ENCODE measurements at regions not wholly inside any gene's neighbourhood (a gene's known extent, or its start where the extent isn't known, plus 50 kb on each side); places are given as distances from the start of the nearest gene placed in this dataset.
"Not testable (repeated sequence)": the region's sequence is repeated elsewhere in the genome, so short reads cannot be mapped to it uniquely, and the experiment has no call there.

GRCh38 chr2:158866082-158866481 lies 71.0 kb downstream of the DAPL1 start:
- H3K4me3 ChIP-seq (ENCODE audit: low read depth, low read length); in situ Hi-C loops (cut with HindIII; ENCODE audit: low sequenced_read_pairs); DNase-seq (ENCODE audit: low read depth): not testable (repeated sequence)

GRCh38 chr2:158867531-158868191 lies 72.5 kb downstream of the DAPL1 start:
- H3K4me3 ChIP-seq (ENCODE audit: low read depth, low read length); DNase-seq (ENCODE audit: low read depth); in situ Hi-C loops (cut with HindIII; ENCODE audit: low sequenced_read_pairs): not testable (repeated sequence)

GRCh38 chr2:158868386-158868785 lies 73.3 kb downstream of the DAPL1 start:
- DNase-seq (ENCODE audit: low read depth); in situ Hi-C loops (cut with HindIII; ENCODE audit: low sequenced_read_pairs); H3K4me3 ChIP-seq (ENCODE audit: low read depth, low read length): not testable (repeated sequence)

- in situ Hi-C loops (cut with HindIII; ENCODE audit: low sequenced_read_pairs); H3K4me3 ChIP-seq (ENCODE audit: low read depth, low read length); DNase-seq (ENCODE audit: low read depth): not testable (repeated sequence)
These were observed 74.0 kb downstream of the DAPL1 start for GRCh38 chr2:158869122-158869521.

GRCh38 chr2:158869609-158870008 lies 74.5 kb downstream of the DAPL1 start:
- H3K4me3 ChIP-seq (ENCODE audit: low read depth, low read length); DNase-seq (ENCODE audit: low read depth); in situ Hi-C loops (cut with HindIII; ENCODE audit: low sequenced_read_pairs): not testable (repeated sequence)

- in situ Hi-C loops (cut with HindIII; ENCODE audit: low sequenced_read_pairs) = no loop called here
- no peak for TF ChIP-seq CTCF (IDR thresholded peaks at IDR 0.05; ENCODE audit: low read depth, low read length, missing control alignments)
- H3K4me3 ChIP-seq (ENCODE audit: low read depth, low read length) = no peak overlapping the region
- no peak for DNase-seq (ENCODE audit: low read depth)
These were observed 82.9 kb downstream of the DAPL1 start for GRCh38 chr2:158878003-158878402.

- no peak for DNase-seq (ENCODE audit: low read depth)
- no peak overlapping the region for H3K4me3 ChIP-seq (ENCODE audit: low read depth, low read length)
- in situ Hi-C loops (cut with HindIII; ENCODE audit: low sequenced_read_pairs) = no loop called here
- TF ChIP-seq CTCF (IDR thresholded peaks at IDR 0.05; ENCODE audit: low read depth, low read length, missing control alignments) = no peak
These were observed 84.2 kb downstream of the DAPL1 start for GRCh38 chr2:158879229-158879903.

GRCh38 chr2:158882297-158882696 lies 86.1 kb upstream of the TANC1 start:
- no peak overlapping the region for H3K4me3 ChIP-seq (ENCODE audit: low read depth, low read length)
- TF ChIP-seq CTCF (IDR thresholded peaks at IDR 0.05; ENCODE audit: low read depth, low read length, missing control alignments) = no peak
- DNase-seq (ENCODE audit: low read depth) = no peak
- in situ Hi-C loops (cut with HindIII; ENCODE audit: low sequenced_read_pairs) = no loop called here

GRCh38 chr2:158884552-158884951 lies 83.9 kb upstream of the TANC1 start:
- DNase-seq (ENCODE audit: low read depth); in situ Hi-C loops (cut with HindIII; ENCODE audit: low sequenced_read_pairs); H3K4me3 ChIP-seq (ENCODE audit: low read depth, low read length): not testable (repeated sequence)

- in situ Hi-C loops (cut with HindIII; ENCODE audit: low sequenced_read_pairs); DNase-seq (ENCODE audit: low read depth); H3K4me3 ChIP-seq (ENCODE audit: low read depth, low read length): not testable (repeated sequence)
These were observed 83.3 kb upstream of the TANC1 start for GRCh38 chr2:158885018-158885678.

- DNase-seq (ENCODE audit: low read depth); H3K4me3 ChIP-seq (ENCODE audit: low read depth, low read length); in situ Hi-C loops (cut with HindIII; ENCODE audit: low sequenced_read_pairs): not testable (repeated sequence)
These were observed 82.8 kb upstream of the TANC1 start for GRCh38 chr2:158885679-158886050.

All from astrocyte of the cerebellum (primary cell).